HG03457 (cell line): ENCODE measurements at regions not wholly inside any gene's neighbourhood (a gene's known extent, or its start where the extent isn't known, plus 50 kb on each side); places are given as distances from the start of the nearest gene placed in this dataset.

Experiments
- ATAC-seq: cut with Tn5 transposase; IDR thresholded peaks from one replicate; pipeline ENCODE4 v1.9.1; 2021; ENCODE audit warnings: moderate number of reproducible peaks; ENCODE audit not compliant: unreplicated experiment

DNA sequence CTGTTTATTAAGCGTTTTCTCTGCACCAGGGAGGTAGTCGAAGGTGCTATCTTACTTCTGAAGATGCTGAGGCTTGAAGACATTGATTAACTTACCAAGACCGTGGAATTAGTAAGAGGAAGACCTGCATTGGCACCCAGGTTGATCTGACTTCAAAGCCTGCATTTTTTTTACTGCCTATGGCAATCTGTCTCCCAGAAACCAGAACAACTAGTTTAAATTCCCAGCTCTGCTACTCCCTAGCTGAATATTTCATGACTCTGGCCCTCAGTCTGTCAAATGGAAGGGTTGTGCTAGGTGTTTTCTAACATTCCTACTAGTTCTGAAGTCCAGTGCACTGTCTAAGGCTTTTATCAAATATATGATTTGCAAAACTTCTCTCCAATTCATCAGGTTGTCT, 52.0 kb upstream of the GRAMD1B start:
- ATAC-seq, result no peak

DNA sequence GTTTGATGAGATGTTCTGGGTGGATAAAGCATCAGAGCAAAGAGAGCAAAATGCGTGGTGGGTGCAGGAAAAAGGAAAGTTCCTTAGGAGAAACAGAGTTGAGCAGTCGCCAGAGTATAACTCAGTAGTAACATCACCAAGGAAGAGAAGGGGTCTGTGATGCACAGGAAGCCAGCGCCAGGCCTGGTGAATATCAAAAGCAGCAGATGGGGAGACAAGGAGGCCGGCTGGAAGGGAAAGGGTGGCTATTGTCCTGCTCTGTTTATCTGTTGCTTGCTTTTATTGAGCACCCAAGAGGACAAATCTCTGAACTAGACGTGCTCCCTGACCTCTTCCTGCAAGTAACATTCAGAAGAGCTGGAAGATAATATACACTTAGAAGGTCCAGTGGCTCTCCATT, 52.7 kb upstream of the GRAMD1B start:
- ATAC-seq, result no peak

DNA sequence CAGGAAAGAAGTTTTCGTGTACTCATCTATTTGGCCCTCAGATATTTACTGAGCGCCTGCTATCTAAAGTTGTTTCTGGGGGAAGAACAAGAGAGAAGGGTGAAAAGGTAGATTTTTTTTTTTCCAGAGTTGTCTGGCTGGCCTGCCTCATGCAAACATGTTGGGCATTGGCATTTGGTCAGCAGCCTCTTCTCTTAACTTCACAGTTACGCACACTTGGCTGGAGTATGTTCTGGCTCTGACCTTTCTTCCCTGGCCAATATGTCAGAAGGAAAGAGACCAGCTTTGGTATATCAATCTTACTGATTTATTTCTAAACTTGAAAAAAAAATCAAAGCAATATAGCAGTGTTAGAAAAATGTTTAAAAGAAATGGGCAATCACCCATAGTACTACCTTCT, 54.2 kb upstream of the GRAMD1B start:
- no peak for ATAC-seq

DNA sequence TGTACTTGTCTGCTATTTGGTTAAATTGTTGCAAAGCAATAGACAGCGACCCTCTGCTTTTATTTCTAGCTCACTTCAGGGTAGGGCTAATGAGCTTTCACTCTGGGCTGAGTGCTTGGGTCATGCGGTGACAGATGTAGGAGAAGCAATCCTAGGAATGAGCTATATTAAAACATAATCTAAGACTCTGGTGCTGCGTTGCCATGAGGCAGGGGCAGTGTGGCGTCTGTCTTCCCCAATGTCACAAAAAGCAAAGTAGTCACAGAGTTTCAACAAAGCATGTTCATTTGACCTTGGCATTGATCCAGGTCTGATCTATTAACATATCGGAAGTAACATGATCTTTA, 55.5 kb upstream of the GRAMD1B start:
- ATAC-seq, result no peak

DNA sequence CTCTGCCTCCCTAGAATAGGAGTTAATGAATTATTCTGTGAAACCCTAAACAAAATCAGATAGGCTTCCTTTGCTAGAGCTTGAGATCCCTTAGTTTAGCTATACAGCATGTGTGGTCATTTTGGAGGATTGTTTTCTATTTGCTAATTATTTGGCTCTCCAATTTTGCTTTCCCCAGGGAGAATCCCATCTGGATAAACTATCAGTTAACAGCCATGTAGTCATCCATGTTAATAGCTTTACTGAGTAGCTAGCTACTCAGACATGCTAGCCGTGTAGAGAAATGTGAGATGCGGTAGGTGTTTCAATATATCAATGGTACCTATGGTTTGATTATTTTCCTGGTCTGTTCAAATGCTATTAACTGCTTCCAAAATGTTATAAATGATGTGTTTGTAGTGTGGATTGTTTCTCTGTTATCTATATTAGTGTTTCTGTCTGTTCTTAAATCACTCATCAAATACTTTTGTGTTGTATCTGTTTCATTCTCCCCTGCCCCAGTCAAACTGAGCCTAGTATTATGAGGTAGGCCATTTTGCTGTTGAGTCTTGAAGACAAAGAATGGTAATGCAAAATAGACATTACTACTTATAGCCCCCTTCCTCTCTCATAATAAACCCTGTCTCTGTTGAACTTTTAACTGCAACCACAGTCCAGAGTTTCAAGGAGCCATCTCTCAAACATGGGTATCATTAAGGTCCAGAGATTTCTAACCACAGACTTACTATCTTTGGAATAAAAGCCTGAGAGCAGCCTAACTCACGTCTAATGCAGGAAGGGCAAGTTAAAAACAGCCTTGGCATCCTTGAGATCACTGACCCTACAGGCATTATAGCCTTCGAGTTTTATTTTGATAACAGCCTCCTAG, 56.1 kb upstream of the GRAMD1B start:
- no peak for ATAC-seq

DNA sequence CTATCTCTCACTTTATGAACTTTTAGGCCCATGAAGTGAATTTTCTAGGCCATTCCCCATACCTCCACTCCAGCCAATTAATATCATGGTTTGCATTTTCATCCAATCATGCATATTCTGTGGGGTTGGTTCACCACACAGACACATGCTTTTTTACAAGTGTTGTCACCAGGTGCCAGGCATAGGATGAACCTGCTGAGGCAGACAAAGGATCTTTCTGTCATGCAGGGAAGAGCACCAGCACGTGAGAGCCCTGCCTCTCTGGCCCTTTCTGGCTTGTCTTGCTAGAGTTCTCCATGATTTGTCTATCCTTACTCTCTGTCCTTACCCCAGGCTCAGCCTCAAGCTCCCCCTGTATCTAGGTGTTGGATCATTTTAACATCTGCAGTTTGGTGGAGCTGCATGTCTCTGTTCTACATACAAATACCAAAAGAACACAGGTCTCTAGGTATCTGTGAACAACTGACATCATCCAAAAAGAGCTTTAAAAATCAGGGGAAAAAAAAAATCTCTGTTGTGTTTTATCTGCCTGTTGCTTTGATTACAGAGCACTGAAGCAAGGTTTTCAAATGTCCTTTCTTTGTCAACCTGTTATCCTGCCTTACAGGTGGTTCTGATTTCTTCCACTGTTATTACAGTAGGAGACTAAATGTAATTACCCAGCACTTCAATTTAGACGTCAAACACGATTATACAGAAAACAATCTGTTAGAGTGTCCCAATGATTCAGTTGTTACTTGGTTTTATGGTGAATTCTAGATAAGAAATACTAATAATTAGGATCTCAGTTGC, 58.4 kb upstream of the GRAMD1B start:
- no peak for ATAC-seq

DNA sequence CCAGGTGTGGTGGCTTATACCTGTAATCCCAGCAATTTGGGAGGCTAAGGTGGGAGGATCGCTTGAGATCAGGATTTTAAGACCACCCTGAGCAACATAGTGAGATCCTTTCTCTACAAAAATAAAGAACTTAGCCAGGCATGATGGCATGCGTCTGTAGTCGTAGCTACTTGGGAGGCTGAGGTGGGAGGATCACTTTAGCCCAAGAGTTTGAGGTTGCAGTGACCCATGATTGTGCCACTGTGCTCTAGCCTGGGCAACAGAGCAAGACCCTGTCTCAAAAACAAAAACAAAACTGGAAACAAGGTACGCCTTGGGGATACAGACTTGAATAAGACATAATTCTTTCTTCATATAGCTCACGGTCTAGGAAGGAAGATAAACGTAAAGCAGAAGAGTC, 63.1 kb upstream of the GRAMD1B start:
- ATAC-seq, result no peak

DNA sequence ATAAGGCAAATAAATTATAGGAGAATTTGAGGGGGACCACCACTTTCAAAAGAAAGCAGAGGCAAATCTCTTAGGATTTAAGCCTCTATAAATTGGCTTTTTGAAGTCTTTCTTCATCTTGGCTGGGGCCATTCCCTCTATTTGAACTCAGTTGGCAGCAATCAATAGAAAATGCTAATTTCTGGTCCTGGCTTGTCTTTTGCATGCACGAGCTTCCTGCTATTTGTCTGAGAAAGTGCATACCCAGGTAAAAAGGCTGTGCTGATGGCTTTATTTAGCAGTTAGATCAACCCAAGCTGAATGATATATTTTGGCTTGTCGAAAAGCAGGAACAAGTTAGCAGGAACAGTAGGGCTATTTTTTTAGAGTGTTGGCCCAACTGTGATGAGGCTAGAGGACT, 64.1 kb upstream of the GRAMD1B start:
- no peak for ATAC-seq

DNA sequence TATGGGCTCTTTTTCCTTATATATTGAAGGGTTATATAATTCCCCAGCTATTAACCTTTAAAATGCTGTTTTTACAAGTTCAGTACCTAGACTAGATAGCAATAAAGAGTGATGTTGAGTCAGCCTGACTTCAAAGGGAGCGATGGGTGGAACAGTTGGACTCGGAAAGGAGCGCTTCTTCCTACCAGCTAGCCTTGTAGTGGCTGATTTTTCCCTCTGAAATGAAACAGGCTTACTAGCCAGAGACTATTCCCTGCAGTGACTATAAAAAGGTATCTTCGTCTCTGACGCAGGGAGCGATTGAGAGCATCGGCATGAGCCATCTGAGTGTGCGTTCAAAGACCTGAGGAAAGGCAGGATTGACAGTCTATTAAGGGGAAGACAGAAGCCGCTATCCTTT, 66.0 kb upstream of the GRAMD1B start:
- no peak for ATAC-seq

DNA sequence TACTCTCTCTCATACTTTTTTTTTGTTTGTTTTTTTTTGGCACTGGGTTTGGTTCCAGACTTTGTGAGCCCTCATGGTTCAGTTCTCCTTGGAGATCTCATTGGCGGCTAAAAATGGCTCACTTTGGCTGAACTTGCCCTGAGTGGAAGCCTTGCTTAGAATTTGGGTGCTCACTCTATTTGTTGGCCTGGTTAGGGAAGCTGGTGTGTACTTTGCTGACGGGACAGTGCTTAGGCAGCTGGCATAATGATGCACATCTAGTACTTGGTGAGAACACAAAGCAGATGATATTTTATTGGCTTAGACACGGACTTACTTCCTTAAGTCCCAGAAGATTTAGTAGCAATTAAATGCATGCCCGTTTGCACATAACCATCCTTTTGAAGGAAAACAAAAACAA, 66.5 kb upstream of the GRAMD1B start:
- ATAC-seq, result no peak

DNA sequence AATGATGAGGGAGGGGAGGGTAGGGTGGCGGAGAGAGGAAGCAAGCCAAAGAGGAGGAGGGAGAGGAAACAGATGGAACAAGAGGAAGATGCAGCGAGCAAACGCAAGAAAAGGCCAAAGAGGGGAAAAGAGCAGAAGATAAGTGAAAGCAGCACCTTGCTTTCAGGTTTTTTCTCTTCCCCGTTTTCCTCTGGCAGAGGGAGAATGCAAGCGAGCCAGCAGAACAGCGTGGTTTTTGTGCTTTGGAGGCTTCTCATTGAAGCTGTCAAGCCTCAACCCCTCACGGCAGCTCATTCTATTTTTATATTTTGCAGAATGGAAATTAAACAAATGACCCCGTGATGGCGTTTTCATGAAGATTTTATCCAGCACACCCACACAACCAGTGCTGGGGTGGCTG, 67.1 kb upstream of the GRAMD1B start:
- ATAC-seq, result no peak

DNA sequence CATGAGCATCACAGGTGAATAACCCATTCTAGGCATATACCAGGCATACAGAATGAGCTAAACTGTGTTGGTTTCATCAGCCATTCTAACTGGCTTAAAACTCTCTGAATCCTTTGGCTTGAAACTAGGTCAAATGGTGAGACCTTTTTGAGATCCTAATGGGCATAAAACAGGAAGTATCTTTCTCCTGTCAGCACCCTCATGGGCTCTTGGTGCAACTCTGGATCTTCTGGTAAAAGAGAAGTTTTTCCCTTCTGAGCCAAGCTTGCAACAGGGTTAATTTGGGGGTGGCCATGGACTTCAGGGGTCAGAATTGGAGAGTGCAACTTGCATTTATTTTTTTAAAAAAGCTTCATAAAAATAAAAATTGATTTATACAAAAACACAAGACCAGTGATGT, 67.9 kb upstream of the GRAMD1B start:
- ATAC-seq, result no peak

DNA sequence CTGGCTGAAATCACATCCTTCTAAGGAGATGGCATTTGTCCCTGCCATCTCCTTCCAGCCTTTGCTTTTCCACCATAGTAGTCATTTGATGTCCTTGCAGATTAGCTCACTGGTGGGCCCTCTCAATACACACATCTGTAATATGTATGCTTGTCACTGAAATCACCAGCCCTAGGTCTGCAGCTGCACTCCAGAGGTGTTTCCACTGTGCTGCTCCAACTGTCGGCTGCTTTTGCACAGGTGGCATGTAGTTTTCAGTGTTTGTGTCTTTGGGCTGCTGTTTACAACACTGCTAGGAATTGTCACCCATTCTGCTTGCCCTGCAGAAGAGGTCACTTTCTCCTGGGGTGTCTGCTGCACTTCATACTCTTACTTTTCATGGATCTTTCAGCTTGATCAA, 69.0 kb upstream of the GRAMD1B start:
- no peak for ATAC-seq

DNA sequence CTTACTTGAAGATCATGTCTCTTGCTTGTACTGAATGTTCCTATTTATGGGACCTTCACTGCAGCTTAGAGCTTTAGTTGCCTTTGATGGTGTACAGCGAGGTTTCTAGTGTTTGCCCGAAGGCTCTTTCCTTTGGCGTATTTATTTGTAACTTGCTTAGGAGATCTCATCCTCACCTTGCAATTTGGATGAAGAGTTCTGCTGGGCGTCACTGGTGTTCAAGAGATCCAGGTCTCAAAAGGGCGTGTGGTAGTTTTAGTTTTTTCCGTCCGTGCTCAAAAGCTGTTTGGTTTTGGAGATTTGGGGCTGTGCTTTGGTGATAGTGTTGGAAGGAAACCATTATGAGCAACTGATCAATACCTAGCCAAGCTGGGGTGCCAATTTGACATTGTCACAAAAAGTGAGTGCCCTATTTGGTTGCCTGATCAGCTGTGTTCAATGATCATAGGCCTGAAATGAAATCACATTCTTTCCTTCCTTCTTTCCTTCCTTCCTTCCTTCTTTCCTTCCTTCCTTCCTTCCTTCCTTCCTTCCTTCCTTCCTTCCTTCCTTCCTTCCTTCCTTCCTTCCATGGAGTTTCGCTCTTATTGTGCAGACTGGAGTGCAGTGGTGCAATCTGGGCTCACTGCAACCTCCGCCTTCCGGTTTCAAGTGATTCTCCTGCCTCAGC, 69.7 kb upstream of the GRAMD1B start:
- no peak for ATAC-seq

DNA sequence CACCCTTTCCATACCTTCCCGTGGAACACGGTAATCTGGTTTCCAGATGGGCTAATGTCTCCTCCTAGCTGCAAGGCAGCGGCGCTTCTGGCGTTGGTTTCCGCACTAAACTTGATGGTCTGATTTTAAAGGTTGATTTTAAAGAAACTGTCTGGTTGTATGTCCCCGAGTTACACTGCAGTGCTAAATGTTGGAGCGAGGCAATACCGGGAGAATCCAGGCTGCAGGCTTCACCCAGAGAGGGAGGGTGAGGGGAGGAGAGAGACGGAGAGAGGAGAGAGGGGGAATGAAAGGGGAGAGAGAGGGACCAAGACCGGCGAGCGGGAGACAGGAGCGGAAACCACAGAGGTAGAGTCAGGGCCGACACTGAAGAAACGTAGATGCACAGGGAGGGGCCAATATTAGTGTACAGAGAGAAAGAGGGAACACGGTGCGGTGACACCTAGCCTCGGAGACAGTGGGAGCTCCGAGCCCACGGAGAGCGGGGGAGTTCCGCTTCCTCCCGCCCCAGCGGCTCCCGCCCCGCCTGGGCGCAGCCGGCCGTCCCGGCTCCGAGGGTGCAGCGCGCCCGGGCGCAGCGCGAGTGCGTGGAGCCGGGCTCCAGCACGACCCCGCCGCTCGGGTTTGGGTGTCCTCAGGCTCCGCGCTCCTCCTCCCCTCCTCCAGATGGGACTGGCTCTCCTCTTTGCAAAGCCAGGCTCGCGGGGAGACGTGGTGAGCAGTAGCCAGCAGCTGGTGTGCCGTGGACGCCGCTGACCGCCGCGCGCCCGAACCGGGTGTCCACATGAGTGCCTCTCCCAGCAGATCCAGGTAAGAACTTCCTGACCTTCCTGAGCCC, 71.9 kb upstream of the GRAMD1B start:
- ATAC-seq, result no peak

DNA sequence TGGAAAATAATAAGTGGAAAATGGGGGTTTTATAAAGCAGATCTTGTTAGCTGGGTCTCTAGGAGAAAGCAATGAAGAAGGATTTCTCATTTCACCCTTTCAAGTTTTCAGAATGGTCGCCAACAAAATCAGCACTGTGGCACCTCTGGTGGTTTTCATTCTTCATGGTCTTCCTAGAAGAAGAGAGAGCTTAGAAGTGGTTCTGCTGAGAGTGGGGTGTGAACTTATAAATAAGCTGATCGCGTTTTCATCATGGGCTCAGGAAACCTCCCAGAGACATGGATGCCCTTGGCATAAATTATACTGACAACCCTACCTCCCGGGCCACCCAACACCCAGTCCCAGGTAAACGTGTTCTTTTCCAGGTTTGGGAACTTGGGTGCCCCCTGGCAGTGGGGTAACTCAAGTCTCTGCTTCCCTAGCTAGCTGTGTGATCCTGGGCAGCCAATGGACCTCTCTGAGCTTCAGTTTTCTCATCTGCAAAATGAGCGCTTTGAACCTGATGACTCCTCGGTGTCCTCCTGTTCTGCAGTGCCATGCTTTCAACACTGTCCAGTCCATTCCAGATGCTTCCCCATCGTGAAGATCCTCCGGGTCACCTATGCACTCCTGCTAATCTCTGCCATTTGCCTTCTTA, 72.6 kb upstream of the GRAMD1B start:
- no peak for ATAC-seq

DNA sequence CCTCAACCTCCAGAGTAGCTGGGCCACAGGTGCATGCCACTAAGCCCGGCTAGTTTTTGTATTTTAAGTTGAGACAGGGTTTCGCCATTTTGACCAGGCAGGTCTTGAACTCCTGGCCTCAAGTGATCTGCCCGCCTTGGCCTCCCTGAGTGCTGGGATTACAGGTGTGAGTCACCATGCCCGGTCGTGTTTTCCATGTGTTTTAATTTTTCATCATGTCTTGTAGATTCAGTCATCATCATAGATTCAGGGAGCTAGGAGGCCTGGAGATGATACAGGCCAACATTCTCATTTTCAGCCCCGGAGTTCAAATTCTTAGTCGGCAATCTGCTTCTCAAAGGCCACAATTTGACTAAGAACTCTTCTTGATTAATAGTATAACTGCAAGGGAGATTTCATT, 73.5 kb upstream of the GRAMD1B start:
- ATAC-seq, result no peak

DNA sequence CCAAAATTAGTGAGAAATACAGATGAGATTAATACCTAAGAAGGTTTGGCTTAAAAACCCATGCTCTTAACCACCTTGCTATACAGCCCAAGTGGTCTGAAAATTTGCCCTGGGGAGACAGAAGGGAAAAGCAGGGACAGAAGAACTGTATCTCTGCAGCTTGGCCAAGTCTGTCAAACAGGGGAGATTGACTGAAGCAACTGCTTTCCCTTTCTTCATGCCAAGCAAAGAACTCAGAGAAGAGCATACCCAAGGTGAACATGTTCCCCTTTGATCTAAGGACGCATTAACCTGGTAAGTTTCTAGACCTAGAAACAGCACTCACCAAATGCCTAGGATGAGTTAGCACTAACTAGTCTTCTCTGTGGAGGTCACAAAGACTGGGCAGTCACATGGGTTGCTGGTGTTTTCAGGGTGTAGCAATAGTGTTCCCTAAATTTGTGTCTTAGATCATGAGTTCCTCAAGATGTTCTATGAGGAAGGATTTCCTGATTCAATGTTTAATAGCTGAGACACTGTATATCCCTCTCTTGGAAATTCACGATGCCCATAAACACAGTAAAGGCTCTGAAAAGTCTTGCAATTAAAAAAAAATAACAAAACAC, 75.6 kb upstream of the GRAMD1B start:
- no peak for ATAC-seq

DNA sequence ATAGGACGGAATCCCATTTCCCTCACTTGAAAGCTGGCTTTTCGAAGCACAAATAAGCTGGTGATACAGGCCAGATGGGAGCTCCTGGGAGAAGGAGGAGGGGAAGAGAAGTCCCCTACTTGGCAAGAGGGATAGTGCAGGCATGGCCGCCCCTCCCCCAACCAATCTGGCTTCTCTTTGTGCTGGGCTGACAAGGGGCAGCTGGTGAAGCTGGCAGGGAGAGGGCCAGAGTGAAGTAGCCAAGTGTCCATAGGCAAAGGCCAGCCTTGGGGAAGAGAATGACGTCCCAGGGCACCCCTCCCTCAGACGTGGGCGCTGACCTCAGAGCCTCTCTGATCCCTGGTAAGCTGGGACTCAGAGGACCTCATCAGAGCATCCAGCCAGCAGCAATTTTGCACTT, 78.7 kb upstream of the GRAMD1B start:
- ATAC-seq, result no peak

DNA sequence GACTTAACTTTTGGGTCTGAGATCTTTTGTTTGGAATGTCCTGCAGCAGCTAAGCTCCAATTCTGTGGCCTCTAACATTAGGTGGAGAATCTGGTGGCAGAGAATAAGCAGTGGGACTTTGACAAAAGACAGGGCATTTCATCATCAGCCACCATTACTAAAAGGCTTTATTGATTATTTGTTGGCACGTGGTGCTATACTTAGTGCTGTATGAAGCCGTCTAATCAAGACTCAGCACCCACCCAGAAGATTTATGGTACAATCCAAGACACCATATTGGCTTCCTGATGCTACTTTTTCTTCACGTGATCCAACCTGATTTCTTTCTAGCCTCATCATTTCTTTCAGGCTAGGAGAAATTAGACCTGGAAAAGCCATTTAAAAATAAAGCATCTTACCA, 80.7 kb upstream of the GRAMD1B start:
- no peak for ATAC-seq
